Epithelial cell of proximal tubule (primary cell): ENCODE measurements at regions not wholly inside any gene's neighbourhood (a gene's known extent, or its start where the extent isn't known, plus 50 kb on each side); places are given as distances from the start of the nearest gene placed in this dataset.

ENCODE experiments used
- DNase-seq: peaks from one replicate; pipeline ENCODE4 v3.0.0-alpha.2; 2011; ENCODE audit warnings: low read depth
- H3K4me3 ChIP-seq: 2 replicates; pipeline ENCODE4 v1.5.1; 2011; ENCODE audit warnings: low read depth, mild to moderate bottlenecking, low read length
- TF ChIP-seq, protein P1 (sequence below): conservative IDR thresholded peaks from 2 replicates; pipeline ENCODE4 v1.5.1; 2012; ENCODE audit warnings: low read depth, mild to moderate bottlenecking, low read length

DNA sequence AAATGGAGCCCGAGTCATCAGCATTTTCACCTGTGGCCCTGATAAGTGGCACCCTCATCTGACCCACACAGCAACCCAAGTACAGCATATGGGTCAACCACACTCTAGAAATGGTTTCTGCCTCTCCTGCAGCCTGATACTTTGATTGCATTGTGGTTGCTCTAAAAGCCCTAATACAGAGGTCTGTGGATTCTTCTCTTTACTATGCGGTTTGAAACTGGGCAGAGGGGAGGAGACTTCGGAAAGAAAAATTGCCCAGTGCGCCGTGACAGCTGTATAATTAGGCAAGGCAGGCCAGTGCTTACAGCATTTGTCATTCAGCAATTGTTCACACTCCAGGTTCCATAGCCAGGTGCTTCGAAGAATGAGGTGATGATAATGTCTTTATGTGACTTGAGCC, 361.0 kb downstream of the NFIB start:
- H3K4me3 ChIP-seq: no peak overlapping the region
- TF ChIP-seq, protein P1, sequence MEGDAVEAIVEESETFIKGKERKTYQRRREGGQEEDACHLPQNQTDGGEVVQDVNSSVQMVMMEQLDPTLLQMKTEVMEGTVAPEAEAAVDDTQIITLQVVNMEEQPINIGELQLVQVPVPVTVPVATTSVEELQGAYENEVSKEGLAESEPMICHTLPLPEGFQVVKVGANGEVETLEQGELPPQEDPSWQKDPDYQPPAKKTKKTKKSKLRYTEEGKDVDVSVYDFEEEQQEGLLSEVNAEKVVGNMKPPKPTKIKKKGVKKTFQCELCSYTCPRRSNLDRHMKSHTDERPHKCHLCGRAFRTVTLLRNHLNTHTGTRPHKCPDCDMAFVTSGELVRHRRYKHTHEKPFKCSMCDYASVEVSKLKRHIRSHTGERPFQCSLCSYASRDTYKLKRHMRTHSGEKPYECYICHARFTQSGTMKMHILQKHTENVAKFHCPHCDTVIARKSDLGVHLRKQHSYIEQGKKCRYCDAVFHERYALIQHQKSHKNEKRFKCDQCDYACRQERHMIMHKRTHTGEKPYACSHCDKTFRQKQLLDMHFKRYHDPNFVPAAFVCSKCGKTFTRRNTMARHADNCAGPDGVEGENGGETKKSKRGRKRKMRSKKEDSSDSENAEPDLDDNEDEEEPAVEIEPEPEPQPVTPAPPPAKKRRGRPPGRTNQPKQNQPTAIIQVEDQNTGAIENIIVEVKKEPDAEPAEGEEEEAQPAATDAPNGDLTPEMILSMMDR: no peak
- DNase-seq: no peak

DNA sequence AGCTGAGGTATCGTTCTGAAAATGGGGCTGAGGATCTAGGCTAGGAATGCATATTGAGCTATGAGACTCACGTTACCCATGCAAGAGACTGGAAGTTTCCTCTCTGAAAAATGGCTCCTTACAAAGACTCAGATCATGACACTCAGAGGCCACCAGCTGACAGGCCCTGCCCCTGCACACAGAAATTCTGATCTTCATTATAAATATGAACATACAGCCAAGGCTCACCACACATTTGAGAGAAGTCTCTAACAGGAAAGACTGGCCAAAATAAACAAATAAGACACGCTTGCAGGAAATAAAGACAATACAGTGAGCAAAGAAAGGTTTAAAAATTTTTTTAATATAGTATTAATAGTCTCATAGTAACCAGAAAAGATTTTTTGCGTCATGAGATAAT, 365.9 kb downstream of the NFIB start:
- no peak for DNase-seq
- TF ChIP-seq, protein P1: no peak
- no peak overlapping the region for H3K4me3 ChIP-seq

DNA sequence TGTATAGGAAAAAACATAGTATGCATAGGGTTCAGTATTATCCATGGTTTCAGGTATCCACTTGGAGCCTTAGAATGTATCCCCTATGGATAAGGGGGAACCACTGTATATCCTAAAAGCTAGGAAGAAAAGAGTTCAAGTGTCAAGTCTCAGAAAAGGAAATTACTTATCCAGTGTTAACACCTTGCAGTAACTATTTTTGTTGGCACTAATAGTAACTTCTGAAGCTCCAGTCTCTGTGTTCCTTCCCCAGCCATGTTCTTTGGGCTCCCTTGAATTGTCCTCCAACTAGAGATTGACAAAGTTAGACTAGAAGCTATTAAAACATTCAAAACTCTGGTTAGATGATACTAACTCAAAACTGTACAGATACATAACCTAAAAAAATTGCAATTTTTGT, 370.8 kb downstream of the NFIB start:
- DNase-seq: no peak
- TF ChIP-seq, protein P1: no peak
- H3K4me3 ChIP-seq: no peak overlapping the region

DNA sequence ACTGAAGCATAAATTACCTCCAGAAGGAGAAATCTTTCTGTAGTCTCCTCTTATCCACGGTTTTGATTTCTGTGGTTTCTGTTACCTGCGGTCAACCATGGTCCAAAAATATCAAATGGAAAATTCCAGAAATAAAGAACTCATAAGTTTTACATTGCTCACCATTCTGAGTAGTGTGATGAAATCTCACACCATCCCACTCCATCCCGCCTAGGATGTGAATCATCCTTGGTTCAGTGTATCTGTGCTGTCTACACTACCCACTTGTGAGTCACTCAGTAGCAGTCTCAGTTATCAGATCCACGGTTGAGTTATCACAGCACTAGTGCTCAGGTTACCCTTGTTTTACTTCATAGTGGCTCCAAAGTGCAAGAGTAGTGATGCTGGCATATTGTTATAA, 371.2 kb downstream of the NFIB start:
- TF ChIP-seq, protein P1: no peak
- peak; percentile 92 for DNase-seq
- H3K4me3 ChIP-seq: no peak overlapping the region

DNA sequence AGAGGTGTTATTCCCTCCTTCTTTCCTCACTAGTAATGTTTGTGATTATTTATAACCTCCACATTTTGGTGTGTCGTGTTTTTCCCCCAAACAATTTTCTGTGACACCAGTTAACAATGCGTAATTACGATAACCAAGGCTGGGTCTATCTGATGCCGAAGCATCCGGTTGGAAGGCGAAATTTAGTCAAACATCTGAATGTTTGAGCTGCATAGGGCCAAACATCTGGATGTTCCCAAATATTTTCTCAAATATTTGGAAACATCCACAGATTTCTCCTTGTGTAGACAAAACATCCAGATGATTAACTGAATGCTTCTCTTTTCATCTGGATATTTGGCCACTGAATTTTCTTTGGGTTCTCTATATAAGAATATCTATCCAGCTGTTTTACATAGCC, 371.7 kb downstream of the NFIB start:
- TF ChIP-seq, protein P1: no peak
- no peak overlapping the region for H3K4me3 ChIP-seq
- DNase-seq: no peak

DNA sequence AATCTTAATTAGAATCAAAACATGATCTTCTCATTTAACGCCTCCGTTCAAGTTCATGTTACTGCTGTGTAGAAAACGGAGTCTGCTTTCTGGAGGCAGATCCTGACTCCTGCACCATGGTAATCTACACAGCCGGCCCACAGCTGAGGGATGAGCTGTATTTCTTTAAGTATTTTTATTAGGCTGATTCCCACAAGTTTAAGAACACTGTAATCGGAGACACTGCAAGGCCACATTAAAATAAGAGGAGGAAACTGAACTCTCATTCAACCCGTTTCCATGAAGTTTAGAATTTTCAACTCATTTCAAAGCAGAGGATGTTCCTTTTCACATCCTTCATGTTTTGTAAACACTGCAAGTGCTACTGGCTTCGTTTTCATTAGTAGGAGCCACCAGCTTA, 372.2 kb downstream of the NFIB start:
- TF ChIP-seq, protein P1: no peak
- DNase-seq: no peak

DNA sequence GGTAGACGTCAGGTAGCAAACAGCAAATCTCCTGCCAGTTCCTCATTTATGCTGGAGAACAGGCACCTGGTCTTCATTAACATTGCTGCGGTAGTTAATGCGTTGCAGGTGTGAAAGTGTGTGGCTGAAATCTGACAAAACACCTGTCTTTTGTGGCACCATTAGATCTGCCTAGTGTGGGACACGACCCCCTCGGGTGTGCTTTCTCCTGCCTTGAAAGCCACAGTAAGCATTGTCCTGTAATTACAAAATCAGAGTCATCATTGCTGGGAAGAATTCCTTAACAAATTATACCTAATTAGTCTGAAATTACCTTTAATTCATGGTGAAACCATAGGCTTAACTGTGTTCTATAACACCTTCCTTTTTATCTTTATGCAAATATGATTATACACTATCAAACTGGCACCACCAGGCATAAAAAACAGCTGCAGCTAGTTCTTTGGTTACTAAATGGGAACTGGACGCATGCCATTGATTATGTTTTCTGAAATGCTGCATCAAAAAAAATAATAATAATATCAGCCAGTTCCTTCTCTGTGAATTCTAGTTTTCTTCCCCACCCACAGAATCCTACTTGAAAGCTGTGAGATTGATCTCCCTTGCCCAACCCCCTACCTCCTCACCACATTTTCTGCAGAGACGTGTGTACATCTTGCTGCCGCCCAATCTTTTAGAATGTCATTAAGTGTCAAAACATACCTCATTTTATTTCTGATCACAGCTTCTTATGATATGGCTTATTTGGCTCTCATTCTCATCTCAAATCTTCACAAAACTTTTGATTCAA, 374.0 kb downstream of the NFIB start:
- TF ChIP-seq, protein P1: no peak
- no peak overlapping the region for H3K4me3 ChIP-seq
- no peak for DNase-seq

More for the DNA sequence above, 372.2 kb downstream of the NFIB start:
- H3K4me3 ChIP-seq: no peak overlapping the region
